Skeletal muscle tissue (tissue), 3 donors: ENCODE measurements at regions not wholly inside any gene's neighbourhood (a gene's known extent, or its start where the extent isn't known, plus 50 kb on each side); places are given as distances from the start of the nearest gene placed in this dataset.

Experiments used
- H3K27ac ChIP-seq: one replicate; pipeline ENCODE4 v1.7.0; 2013; ENCODE audit warnings: mild to moderate bottlenecking, low read depth, low read length, inconsistent platforms
- H3K27me3 ChIP-seq, 3 donors: one replicate each; pipeline ENCODE4 v1.7.0; 2013; ENCODE audit warnings: low read length in 3 of 3; ENCODE audit not compliant: control insufficient read depth in 3 of 3, insufficient read depth in 3 of 3
- H3K36me3 ChIP-seq, 3 donors: one replicate each; pipeline ENCODE4 v1.7.0; 2013; ENCODE audit warnings: low read length in 3 of 3; ENCODE audit not compliant: control insufficient read depth in 3 of 3, insufficient read depth in 3 of 3
- H3K4me1 ChIP-seq, 3 donors: one replicate each; pipeline ENCODE4 v1.7.0; 2013; ENCODE audit warnings: low read length in 3 of 3, mild to moderate bottlenecking in 3 of 3; ENCODE audit not compliant: control insufficient read depth in 3 of 3, insufficient read depth in 3 of 3
- H3K4me3 ChIP-seq, 3 donors: one replicate each; pipeline ENCODE4 v1.7.0; 2013; ENCODE audit warnings: low read length in 3 of 3
- H3K9ac ChIP-seq, 3 donors: one replicate each; pipeline ENCODE4 v1.7.0; 2013; ENCODE audit warnings: low read length in 3 of 3, mild to moderate bottlenecking in 3 of 3, moderate library complexity in 2 of 3, low read depth in 1 of 3
- H3K9me3 ChIP-seq, 3 donors: one replicate each; pipeline ENCODE4 v1.7.0; 2013; ENCODE audit warnings: low read length in 3 of 3; ENCODE audit not compliant: control insufficient read depth in 3 of 3
- donor health status: Osteomylitis.

GRCh38 chr10:31594347-31594873 is 275.4 kb downstream of the ZEB1 start:
- Histone ChIP-seq H3K9ac (no peak overlapping the region), H3K27ac (no peak overlapping the region), H3K27me3 (no peaks in the 10 kb centered on the region), H3K4me3 (no peak overlapping the region), H3K9me3 (peaks cover 0 to 3% (median 0%) of the 10 kb centered on the region in 3 donors), H3K36me3 (no peaks in the 10 kb centered on the region), H3K4me1 (peaks cover 4 to 15% (median 6%) of the 10 kb centered on the region in 3 donors)

GRCh38 chr10:31593124-31593523 is 274.1 kb downstream of the ZEB1 start:
- Histone ChIP-seq H3K4me1 (peaks cover 4 to 15% (median 6%) of the 10 kb centered on the region in 3 donors), H3K9me3 (peaks cover 0 to 3% (median 0%) of the 10 kb centered on the region in 3 donors), H3K27ac (no peak overlapping the region), H3K4me3 (no peak overlapping the region), H3K9ac (no peak overlapping the region), H3K36me3 (no peaks in the 10 kb centered on the region), H3K27me3 (no peaks in the 10 kb centered on the region)

GRCh38 chr10:31591569-31591968 is 272.6 kb downstream of the ZEB1 start:
- Histone ChIP-seq H3K4me3 (no peak overlapping the region), H3K9me3 (peaks cover 0 to 3% (median 2%) of the 10 kb centered on the region in 3 donors), H3K36me3 (no peaks in the 10 kb centered on the region), H3K27me3 (no peaks in the 10 kb centered on the region), H3K9ac (no peak overlapping the region), H3K27ac (no peak overlapping the region), H3K4me1 (peaks cover 4 to 15% (median 6%) of the 10 kb centered on the region in 3 donors)

GRCh38 chr10:31590023-31590800 is 271.2 kb downstream of the ZEB1 start:
- H3K27me3 ChIP-seq, result no peaks in the 10 kb centered on the region
- no peak overlapping the region for H3K4me3 ChIP-seq
- H3K36me3 ChIP-seq, result no peaks in the 10 kb centered on the region
- H3K9ac ChIP-seq, result no peak overlapping the region
- H3K9me3 ChIP-seq, result peaks cover 0 to 3% (median 2%) of the 10 kb centered on the region in 3 donors
- no peak overlapping the region for H3K27ac ChIP-seq
- peaks cover 4 to 15% (median 6%) of the 10 kb centered on the region in 3 donors for H3K4me1 ChIP-seq

GRCh38 chr10:31587691-31588090 is 268.7 kb downstream of the ZEB1 start:
- Histone ChIP-seq H3K27me3 (no peaks in the 10 kb centered on the region), H3K9ac (no peak overlapping the region), H3K4me3 (no peak overlapping the region), H3K36me3 (no peaks in the 10 kb centered on the region), H3K4me1 (peaks cover 13 to 22% (median 14%) of the 10 kb centered on the region in 3 donors), H3K9me3 (peaks cover 0 to 3% (median 2%) of the 10 kb centered on the region in 3 donors), H3K27ac (no peak overlapping the region)

GRCh38 chr10:31586723-31587638 is 268.0 kb downstream of the ZEB1 start:
- no peak overlapping the region for H3K9ac ChIP-seq

GRCh38 chr10:31584876-31585275 is 265.9 kb downstream of the ZEB1 start:
- Histone ChIP-seq H3K9me3 (peaks cover 0 to 2% (median 0%) of the 10 kb centered on the region in 3 donors), H3K27ac (no peak overlapping the region), H3K4me3 (no peak overlapping the region), H3K4me1 (peaks cover 21 to 29% (median 22%) of the 10 kb centered on the region in 3 donors), H3K27me3 (no peaks in the 10 kb centered on the region), H3K36me3 (no peaks in the 10 kb centered on the region), H3K9ac (no peak overlapping the region)

More at GRCh38 chr10:31586723-31587638, 268.0 kb downstream of the ZEB1 start:
- H3K27ac ChIP-seq, result peak overlapping the region; percentile 28
- peaks cover 20 to 29% (median 21%) of the 10 kb centered on the region in 3 donors for H3K4me1 ChIP-seq
- no peak overlapping the region for H3K4me3 ChIP-seq
- H3K27me3 ChIP-seq, result no peaks in the 10 kb centered on the region
- H3K36me3 ChIP-seq, result no peaks in the 10 kb centered on the region
- peaks cover 0 to 2% (median 0%) of the 10 kb centered on the region in 3 donors for H3K9me3 ChIP-seq

GRCh38 chr10:31584098-31584631 is 265.1 kb downstream of the ZEB1 start:
- Histone ChIP-seq H3K4me1 (peaks cover 21 to 29% (median 22%) of the 10 kb centered on the region in 3 donors), H3K36me3 (no peaks in the 10 kb centered on the region), H3K27me3 (no peaks in the 10 kb centered on the region), H3K9ac (no peak overlapping the region), H3K9me3 (peaks cover 0 to 2% (median 0%) of the 10 kb centered on the region in 3 donors), H3K27ac (no peak overlapping the region), H3K4me3 (peak overlapping the region in 1 of 3 donors; percentile 2)

GRCh38 chr10:31583293-31583692 is 264.3 kb downstream of the ZEB1 start:
- Histone ChIP-seq H3K4me3 (peak overlapping the region in 1 of 3 donors; percentile 31), H3K4me1 (peaks cover 21 to 29% (median 22%) of the 10 kb centered on the region in 3 donors), H3K27me3 (no peaks in the 10 kb centered on the region), H3K27ac (peak overlapping the region; percentile 51), H3K9me3 (peaks cover 0 to 2% (median 0%) of the 10 kb centered on the region in 3 donors), H3K36me3 (no peaks in the 10 kb centered on the region), H3K9ac (peak overlapping the region in 1 of 3 donors; percentile 6)
